Gastroesophageal sphincter (tissue), 3 donors: ENCODE measurements at regions not wholly inside any gene's neighbourhood (a gene's known extent, or its start where the extent isn't known, plus 50 kb on each side); places are given as distances from the start of the nearest gene placed in this dataset.

Experiments used
- CTCF ChIP-seq, 4 experiments: fragments of 200-600 bp in 2 of 4; fragments of 450-650 bp in 2 of 4; sonication (generic) in 1 of 4; IDR thresholded peaks; one replicate each; pipeline ENCODE4 v1.5.1; 2017 to 2019; ENCODE audit warnings: antibody characterized with exemption in 4 of 4, mild to moderate bottlenecking in 2 of 4, moderate library complexity in 2 of 4
- EP300 ChIP-seq: sonication (generic); formaldehyde crosslinking; IDR thresholded peaks from one replicate; pipeline ENCODE4 v1.6.1; 2017; ENCODE audit warnings: antibody characterized with exemption, mild to moderate bottlenecking
- POLR2A ChIP-seq, 2 donors: fragments of 450-650 bp; IDR thresholded peaks; one replicate each; pipeline ENCODE4 v1.6.1; 2017; ENCODE audit warnings: antibody characterized with exemption in 2 of 2, mild to moderate bottlenecking in 2 of 2, moderate library complexity in 1 of 2
- POLR2AphosphoS5 ChIP-seq: sonication (generic); formaldehyde crosslinking; IDR thresholded peaks from one replicate; pipeline ENCODE4 v1.6.1; 2017; ENCODE audit warnings: antibody characterized with exemption

- no peak for TF ChIP-seq CTCF (IDR thresholded peaks at IDR 0.05)
- TF ChIP-seq POLR2AphosphoS5: no peak
- TF ChIP-seq POLR2A (IDR thresholded peaks at IDR 0.05): no peak
- no peak for TF ChIP-seq EP300
Observed at GRCh38 chr19:23509686-23510450, 114.6 kb upstream of the ZNF91 start.
